IMR-90 (cell line): ENCODE measurements at regions not wholly inside any gene's neighbourhood (a gene's known extent, or its start where the extent isn't known, plus 50 kb on each side); places are given as distances from the start of the nearest gene placed in this dataset.

ENCODE experiments used
- ATAC-seq: fragments of 200-7000 bp; cut with Tn5 transposase; 2 replicates; pipeline ENCODE4 v1.9.1; 2020; ENCODE audit warnings: low read depth, mild to moderate bottlenecking, moderate library complexity
- BruUV-seq: library from RNA; stranded (reverse); fragments of 400-500 nt; replicated peaks from 2 replicates; lab custom pipeline; 2021; lab: Mats Ljungman, UMichigan
- CTCF ChIA-PET: fragments of 300-600 bp; formaldehyde crosslinking; extraction: SDS; loops from one replicate; lab custom pipeline; 2021; ENCODE audit warnings: antibody characterized with exemption; lab: Yijun Ruan, JAX
- POLR2A ChIA-PET: fragments of 300-600 bp; sonication (Branson Sonifier 250); formaldehyde crosslinking; loops from one replicate; lab custom pipeline; 2022; ENCODE audit warnings: antibody characterized with exemption; ENCODE audit not compliant: unreplicated experiment; lab: Charles Lee
- DNase-seq: peaks from one replicate; pipeline ENCODE4 v3.0.0; 2013
- H2AFZ ChIP-seq: replicated peaks from 2 replicates; pipeline ENCODE3; 2013; ENCODE audit warnings: low read length, mild to moderate bottlenecking; ENCODE audit not compliant: poor library complexity
- H2AK5ac ChIP-seq: 2 replicates; pipeline ENCODE4 v1.6.1; 2013; ENCODE audit warnings: low read depth, low read length, inconsistent platforms
- H2AK9ac ChIP-seq: replicated peaks from 2 replicates; pipeline ENCODE3; 2013; ENCODE audit warnings: mild to moderate bottlenecking, low read depth, low read length, moderate library complexity; ENCODE audit not compliant: poor library complexity
- H2BK120ac ChIP-seq: 2 replicates; pipeline ENCODE4 v1.6.1; 2013; ENCODE audit warnings: low read depth, low read length, inconsistent platforms
- H2BK15ac ChIP-seq: 3 replicates; pipeline ENCODE4 v1.6.1; 2013; ENCODE audit warnings: low read depth, low read length, inconsistent platforms
- H2BK20ac ChIP-seq: 2 replicates; pipeline ENCODE4 v1.6.1; 2013; ENCODE audit warnings: low read depth, mild to moderate bottlenecking, inconsistent platforms, low read length, moderate library complexity
- H2BK5ac ChIP-seq: 2 replicates; pipeline ENCODE4 v1.6.1; 2013; ENCODE audit warnings: mild to moderate bottlenecking, low read depth, low read length, inconsistent platforms; ENCODE audit not compliant: poor library complexity, severe bottlenecking
- H3K14ac ChIP-seq: replicated peaks from 2 replicates; pipeline ENCODE4 v1.6.1; 2013; ENCODE audit warnings: low read depth, low read length, inconsistent platforms
- H3K18ac ChIP-seq: 2 replicates; pipeline ENCODE4 v1.6.1; 2013; ENCODE audit warnings: low read depth, low read length, control low read depth
- H3K23ac ChIP-seq: 2 replicates; pipeline ENCODE4 v1.6.1; 2013; ENCODE audit warnings: low read depth, low read length, inconsistent platforms
- H3K27ac ChIP-seq: 2 replicates; pipeline ENCODE4 v1.5.1; 2013; ENCODE audit warnings: mild to moderate bottlenecking, control low read depth, low read length; ENCODE audit not compliant: insufficient read depth
- H3K27me3 ChIP-seq: 2 replicates; pipeline ENCODE4 v1.6.1; 2013; ENCODE audit warnings: low read length; ENCODE audit not compliant: control insufficient read depth, insufficient read depth
- H3K36me3 ChIP-seq: 2 replicates; pipeline ENCODE4 v1.6.1; 2013; ENCODE audit warnings: low read length, mixed read lengths; ENCODE audit not compliant: control insufficient read depth, insufficient read depth
- H3K4ac ChIP-seq: 2 replicates; pipeline ENCODE4 v1.6.1; 2013; ENCODE audit warnings: low read depth, low read length, inconsistent platforms
- H3K4me1 ChIP-seq: 2 replicates; pipeline ENCODE4 v1.6.1; 2013; ENCODE audit warnings: low read length, mixed read lengths; ENCODE audit not compliant: control insufficient read depth, insufficient read depth
- H3K4me2 ChIP-seq: 2 replicates; pipeline ENCODE4 v1.6.1; 2013; ENCODE audit warnings: low read depth, mild to moderate bottlenecking, control low read depth, low read length, moderate library complexity
- H3K4me3 ChIP-seq: 2 replicates; pipeline ENCODE4 v1.5.1; 2013; ENCODE audit warnings: low read depth, mild to moderate bottlenecking, control low read depth, low read length, moderate library complexity; ENCODE audit not compliant: insufficient read depth
- H3K56ac ChIP-seq: 2 replicates; pipeline ENCODE4 v1.6.1; 2013; ENCODE audit warnings: low read length, inconsistent platforms; ENCODE audit not compliant: insufficient read depth; ENCODE audit errors: extremely low read depth
- H3K79me1 ChIP-seq, 2 experiments: 2 replicates each; pipeline ENCODE4 v1.6.1; 2013; ENCODE audit warnings: low read length in 2 of 2, inconsistent platforms in 1 of 2, low read depth in 1 of 2
- H3K9ac ChIP-seq: 2 replicates; pipeline ENCODE4 v1.6.1; 2013; ENCODE audit warnings: low read depth, low read length, control low read depth
- H3K9me1 ChIP-seq: 2 replicates; pipeline ENCODE4 v1.6.1; 2013; ENCODE audit warnings: low read length, inconsistent platforms; ENCODE audit not compliant: insufficient read depth
- H3K9me3 ChIP-seq: 2 replicates; pipeline ENCODE4 v1.6.1; 2013; ENCODE audit warnings: low read length; ENCODE audit not compliant: control insufficient read depth, insufficient read depth
- H4K20me1 ChIP-seq: 2 replicates; pipeline ENCODE4 v1.6.1; 2013; ENCODE audit warnings: low read length, inconsistent platforms; ENCODE audit not compliant: insufficient read depth
- H4K5ac ChIP-seq: 2 replicates; pipeline ENCODE4 v1.6.1; 2013; ENCODE audit warnings: mild to moderate bottlenecking, low read depth, low read length, control low read depth
- H4K8ac ChIP-seq, 2 experiments: 2 replicates each; pipeline ENCODE4 v1.6.1; 2013; ENCODE audit warnings: low read depth in 2 of 2, low read length in 2 of 2, control low read depth in 1 of 2, inconsistent platforms in 1 of 2
- H4K91ac ChIP-seq: 2 replicates; pipeline ENCODE4 v1.6.1; 2013; ENCODE audit warnings: low read depth, low read length, inconsistent platforms; ENCODE audit not compliant: insufficient read depth
- BHLHE40 ChIP-seq: fragments of 150-350 bp; IDR thresholded peaks from 2 replicates; pipeline ENCODE4 v1.6.1; 2016; ENCODE audit warnings: mild to moderate bottlenecking, low read depth, low read length
- CHD1 ChIP-seq: IDR thresholded peaks from 2 replicates; pipeline ENCODE4 v1.6.1; 2012; ENCODE audit warnings: low read depth, low read length, improper control_type of control experiment
- WGBS, 2 experiments: methylation state at CpG; one replicate each; pipeline versions ENCODE4 v1.1.5 to v1.1.7; 2013; ENCODE audit warnings: missing lambda C conversion rate in 2 of 2; ENCODE audit not compliant: insufficient read length in 1 of 2; ENCODE audit errors: extremely low coverage in 2 of 2; 5-methylcytosine and 5-hydroxymethylcytosine counted together
- dilution Hi-C: fragments of 300-500 bp; cut with HindIII; formaldehyde crosslinking; loops from one replicate; pipeline ENCODE4 v1.14.3; 2018; ENCODE audit warnings: low sequenced_read_pairs; ENCODE audit not compliant: unreplicated experiment
- in situ Hi-C: fragments of 300-500 bp; cut with MboI; formaldehyde crosslinking; loops from 3 replicates; pipeline ENCODE4 v1.14.3; 2019; ENCODE audit warnings: low sequenced_read_pairs, inconsistent platforms, mixed read lengths
- intact Hi-C: fragments of 100-400 bp; cut with micrococcal nuclease; formaldehyde crosslinking; loops from 2 replicates; pipeline ENCODE4 v1.10.0; 2022
- TF ChIP-seq, protein P1 (sequence below): fragments of 150-350 bp; IDR thresholded peaks from 2 replicates; pipeline ENCODE4 v1.6.1; 2017; ENCODE audit warnings: mild to moderate bottlenecking, antibody characterized with exemption, low read length, low read depth

- Histone ChIP-seq H2BK5ac (no peak overlapping the region), H4K91ac (no peak overlapping the region), H2BK20ac (no peak overlapping the region), H3K4me3 (no peak overlapping the region), H2AK9ac (no peak overlapping the region), H3K4me2 (no peak overlapping the region), H3K9ac (no peak overlapping the region), H4K8ac (no peak overlapping the region), H3K18ac (no peak overlapping the region), H2BK120ac (no peak overlapping the region), H3K27me3 (no peaks in the 10 kb centered on the region), H2AFZ (no peak overlapping the region), H3K36me3 (no peaks in the 10 kb centered on the region), H3K56ac (no peak overlapping the region), H3K9me1 (no peaks in the 10 kb centered on the region), H4K20me1 (no peaks in the 10 kb centered on the region), H3K9me3 (no peaks in the 10 kb centered on the region), H3K79me1 (no peaks in the 10 kb centered on the region), H4K5ac (no peak overlapping the region), H2AK5ac (no peak overlapping the region), H3K27ac (no peak overlapping the region), H3K23ac (no peak overlapping the region), H2BK15ac (no peak overlapping the region), H3K4ac (no peak overlapping the region), H3K4me1 (no peaks in the 10 kb centered on the region), H3K14ac (no peak overlapping the region)
- no peak for TF ChIP-seq CHD1
- no peak for TF ChIP-seq BHLHE40
- TF ChIP-seq, protein P1, sequence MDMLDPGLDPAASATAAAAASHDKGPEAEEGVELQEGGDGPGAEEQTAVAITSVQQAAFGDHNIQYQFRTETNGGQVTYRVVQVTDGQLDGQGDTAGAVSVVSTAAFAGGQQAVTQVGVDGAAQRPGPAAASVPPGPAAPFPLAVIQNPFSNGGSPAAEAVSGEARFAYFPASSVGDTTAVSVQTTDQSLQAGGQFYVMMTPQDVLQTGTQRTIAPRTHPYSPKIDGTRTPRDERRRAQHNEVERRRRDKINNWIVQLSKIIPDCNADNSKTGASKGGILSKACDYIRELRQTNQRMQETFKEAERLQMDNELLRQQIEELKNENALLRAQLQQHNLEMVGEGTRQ: no peak
- intact Hi-C loops (no loop called here), dilution Hi-C loops (no loop called here), in situ Hi-C loops (no loop called here)
- ChIA-PET CTCF (interaction anchor here (0.6 kb wide), 1 partner anchor 1493 kb away, joined by 3 read pairs; no protein-coding TSS in a partner anchor), POLR2A (no interaction called here)
- DNase-seq (no peak), ATAC-seq (no peak)
- BruUV-seq: no TSS peak
- WGBS, 2 experiments: 83% methylated on average over 1 of the region's 3 CpGs; no CpG with 5 or more reads in 1 of the 2 experiments
Measured at GRCh38 chr9:83182071-83182470, 119.1 kb upstream of the RASEF start.
